GM21390 (cell line): ENCODE measurements at regions not wholly inside any gene's neighbourhood (a gene's known extent, or its start where the extent isn't known, plus 50 kb on each side); places are given as distances from the start of the nearest gene placed in this dataset.

Experiments
- ATAC-seq: cut with Tn5 transposase; IDR thresholded peaks from one replicate; pipeline ENCODE4 v1.9.1; 2021; ENCODE audit not compliant: unreplicated experiment

DNA sequence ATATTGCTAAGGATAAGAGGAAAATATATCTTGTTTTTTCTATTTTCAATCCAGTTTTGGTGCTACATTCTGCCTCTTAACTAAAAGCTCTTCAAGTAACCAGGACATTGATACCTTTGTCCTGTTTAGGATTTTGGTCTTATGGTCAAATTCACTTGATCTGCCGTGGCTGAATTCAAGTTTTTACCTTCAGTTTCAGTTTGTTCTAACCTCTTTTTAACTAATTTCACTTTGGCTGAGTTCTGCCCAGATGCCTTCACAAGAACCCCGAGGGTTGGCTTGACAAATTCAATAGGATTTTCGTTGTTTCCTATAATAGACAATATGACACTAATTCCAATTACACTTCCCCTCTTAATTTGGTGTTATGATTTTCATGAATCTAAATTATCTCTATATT, 84.5 kb upstream of the C1orf21 start:
- ATAC-seq, result no peak

DNA sequence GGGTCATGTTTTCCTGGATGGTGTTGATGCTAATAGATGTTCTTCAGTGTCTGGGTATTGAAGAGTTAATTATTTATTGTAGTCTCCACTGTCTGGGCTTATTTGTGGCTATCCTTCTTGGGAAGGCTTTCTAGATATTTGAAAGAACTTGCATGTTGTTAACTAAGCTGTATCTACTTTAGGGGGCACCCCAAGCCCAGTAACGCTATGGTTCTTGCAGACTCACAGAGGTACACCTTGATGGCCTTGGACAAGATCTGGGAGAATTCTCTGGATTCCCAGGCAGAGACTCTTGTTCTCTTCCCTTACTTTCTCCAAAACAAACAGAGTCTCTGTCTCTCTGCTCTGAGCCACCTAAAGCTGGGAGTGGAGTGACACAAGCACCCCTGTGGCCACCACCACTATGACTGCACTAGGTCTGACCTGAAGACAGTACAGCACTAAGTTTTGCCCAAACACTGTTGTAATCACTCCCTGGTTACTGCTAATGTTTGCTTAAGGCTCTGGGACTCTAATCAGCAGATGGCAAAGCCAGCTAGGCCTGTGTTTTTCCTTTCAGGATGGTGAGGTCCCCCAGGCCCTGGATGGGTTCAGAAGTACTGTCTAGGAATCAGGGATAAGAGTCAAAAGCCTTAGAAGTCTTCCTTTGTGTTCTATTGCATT, 76.5 kb upstream of the C1orf21 start:
- no peak for ATAC-seq

DNA sequence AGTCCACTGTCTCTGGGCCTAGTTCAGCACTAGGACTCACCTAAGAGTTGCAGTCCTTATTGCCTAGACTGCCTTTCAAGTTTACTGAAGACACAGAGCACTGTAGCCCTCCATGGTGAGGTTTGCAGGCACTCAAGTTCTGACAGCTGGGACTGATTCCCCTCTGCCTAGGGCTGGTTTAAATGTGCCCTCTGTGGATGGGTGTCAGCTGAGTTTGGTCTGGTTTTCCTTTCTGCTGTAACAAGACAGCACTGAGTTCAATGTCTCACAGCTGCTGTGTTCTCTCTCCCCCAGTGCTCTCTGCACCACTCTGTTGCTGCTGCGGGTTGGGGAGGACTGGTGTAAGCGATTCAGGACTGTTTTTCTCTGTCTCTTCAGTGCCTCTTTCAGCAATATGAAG, 75.2 kb upstream of the C1orf21 start:
- ATAC-seq, result no peak

DNA sequence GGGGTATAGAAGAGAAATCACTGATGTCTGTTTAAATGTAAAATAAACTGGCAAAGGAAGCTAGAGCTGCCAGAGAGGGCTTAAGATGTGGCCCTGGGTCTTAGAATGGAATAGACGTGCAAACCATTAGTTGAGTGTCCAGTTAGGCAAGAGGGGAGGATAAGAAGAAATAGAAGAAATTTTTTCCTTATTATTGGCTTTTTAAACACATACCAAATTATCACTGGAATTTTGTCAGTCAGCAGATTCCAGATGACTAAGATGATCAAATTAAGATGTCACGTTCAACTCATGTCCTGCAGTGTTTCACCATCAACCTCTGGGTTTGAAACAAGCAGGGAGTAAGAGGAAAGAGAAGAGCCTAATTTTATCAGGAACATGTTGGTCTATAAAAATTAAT, 71.6 kb upstream of the C1orf21 start:
- ATAC-seq, result no peak

DNA sequence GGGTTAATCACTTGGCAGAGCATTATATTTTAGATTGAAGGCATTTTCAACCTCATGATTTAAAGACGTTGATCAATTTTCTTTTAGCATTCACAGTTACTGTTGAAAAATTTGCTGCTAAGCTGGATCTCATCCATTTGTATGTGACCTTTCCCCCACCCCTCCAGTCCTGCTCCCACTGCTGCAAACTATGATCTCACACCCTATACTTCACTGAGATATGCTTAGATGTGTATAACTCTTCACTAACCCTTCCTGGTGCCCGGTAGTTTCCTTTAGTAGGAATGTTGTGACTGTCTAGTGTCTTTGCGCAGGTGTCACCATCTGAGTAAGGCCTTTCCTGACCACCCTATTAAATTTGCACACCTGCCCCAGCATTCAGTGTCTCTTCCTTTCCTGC, 67.0 kb upstream of the C1orf21 start:
- ATAC-seq, result no peak

DNA sequence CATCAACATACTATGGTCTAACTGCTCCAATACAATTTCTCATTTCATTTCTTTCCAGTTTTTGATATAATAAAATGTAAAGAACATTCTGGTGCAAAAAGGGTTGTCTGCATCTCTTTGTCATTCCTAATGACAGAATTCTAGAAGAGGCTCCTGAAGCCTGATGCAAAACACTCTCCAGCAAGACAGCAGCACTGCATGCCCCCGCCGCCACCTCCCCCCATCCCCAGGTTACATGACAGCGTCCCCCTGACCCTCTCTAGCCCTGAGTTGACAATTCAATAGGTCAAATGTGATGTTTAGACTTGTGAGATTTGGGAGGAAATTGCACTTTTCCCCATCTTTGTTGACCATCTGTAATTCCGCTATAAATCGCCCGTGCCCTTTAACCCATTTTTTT, 64.6 kb upstream of the C1orf21 start:
- ATAC-seq, result no peak

DNA sequence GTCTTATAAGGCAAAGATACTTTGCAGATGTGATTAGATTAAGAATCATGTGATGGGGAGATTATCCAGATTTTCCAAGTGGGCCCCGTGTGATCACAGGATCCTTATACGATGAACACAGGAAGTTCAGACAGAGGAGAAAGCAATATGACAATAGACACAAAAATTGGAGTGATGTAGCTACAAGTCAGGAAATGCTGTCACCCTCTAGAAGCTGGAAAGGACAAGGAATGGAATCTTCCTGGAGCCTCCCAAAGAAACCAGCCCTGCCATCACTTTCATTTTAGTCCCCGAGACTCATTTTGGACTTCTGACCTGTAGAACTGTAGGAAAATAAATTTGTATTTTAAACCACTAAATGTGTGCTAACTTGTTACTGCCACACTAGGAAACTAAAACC, 61.9 kb upstream of the C1orf21 start:
- ATAC-seq, result no peak

DNA sequence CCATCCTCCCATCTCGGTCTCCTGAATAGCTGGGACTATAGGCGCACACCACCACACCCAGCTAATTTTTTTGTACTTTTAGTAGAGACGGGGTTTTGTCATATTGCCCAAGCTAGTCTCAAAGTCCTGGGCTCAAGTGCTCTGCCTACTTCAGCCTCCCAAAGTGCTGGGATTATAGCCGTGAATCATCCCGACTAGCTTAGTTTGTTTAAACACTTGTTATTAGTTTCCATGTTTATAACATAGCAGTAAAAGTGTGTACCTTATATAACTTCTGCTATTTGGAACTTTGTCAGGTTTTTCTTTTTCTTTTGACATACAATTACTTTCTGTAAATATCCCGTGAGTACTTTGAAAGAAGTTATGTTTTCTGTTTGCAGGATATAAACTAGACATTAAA, 60.6 kb upstream of the C1orf21 start:
- no peak for ATAC-seq

DNA sequence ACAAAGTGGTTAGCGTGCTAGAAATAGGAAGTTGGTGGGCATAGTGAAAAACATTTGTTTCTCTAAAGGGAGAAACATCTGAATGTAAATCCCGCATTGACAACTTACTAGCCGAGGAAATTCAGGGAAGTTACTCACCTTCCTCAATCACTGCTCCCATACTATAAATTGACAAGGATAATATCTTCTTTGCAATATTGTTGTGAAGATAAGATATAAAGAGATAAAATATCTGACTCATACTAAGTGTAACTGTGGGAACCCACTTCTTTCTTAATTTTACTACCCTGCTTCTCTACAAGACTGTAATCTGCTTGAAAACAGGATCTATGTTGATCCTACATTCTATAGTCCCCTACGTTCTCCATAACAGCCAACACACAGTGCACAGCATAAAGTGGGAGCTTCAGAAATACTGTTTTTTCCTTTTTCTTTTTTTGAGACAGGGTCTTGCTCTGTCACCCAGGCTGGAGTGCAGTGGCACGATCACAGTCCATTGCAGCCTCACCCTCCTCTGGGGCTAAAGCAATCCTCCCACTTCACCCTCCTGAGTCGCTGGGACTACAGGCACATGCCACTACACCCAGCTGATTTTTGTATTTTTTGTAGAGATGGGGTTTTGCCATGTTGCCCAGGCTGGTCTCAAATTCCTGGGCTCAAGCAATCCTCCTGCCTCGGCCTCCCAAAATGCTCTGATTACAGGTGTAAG, 57.4 kb upstream of the C1orf21 start:
- ATAC-seq, result no peak

DNA sequence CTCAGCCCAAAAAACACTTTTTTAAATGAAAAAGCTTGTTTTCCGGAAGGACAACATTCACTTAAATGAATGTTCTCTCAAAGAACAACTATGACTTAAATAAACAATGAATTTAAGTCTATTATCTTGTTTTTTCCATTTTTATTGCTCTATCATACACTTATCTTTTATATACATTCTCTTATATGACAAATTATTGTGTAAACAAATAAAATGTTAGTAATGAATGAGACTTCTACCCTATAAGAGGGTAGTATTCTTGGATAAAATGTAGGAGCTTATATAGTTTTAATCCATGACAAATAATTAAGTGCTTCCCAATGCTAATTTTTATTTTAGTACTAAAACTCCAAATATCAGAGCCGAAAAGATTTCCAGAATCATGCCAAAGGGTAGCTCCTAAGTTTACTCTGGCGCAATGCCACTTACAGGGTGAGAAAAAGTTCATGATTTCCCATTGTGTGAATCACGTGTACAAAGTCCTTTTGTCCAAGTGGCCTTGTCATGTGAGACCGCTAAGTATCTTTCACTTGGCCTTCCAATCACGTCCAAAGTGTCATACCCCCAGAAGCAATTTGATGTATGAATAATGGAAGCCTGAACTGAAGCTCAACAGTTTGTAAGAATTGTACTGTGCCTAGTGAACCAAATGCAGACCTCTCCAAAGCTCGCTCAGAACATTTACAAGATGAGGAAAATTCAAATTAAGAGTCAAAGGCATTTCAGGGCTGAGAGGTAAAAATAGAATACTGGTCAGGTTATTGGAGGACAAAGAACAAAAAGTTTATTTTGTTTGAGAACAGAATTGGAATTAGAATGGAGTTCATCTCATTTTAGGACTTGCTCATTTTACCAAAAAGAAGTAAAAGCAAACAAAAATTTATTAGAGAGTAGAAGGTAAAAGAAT, 56.6 kb upstream of the C1orf21 start:
- no peak for ATAC-seq

DNA sequence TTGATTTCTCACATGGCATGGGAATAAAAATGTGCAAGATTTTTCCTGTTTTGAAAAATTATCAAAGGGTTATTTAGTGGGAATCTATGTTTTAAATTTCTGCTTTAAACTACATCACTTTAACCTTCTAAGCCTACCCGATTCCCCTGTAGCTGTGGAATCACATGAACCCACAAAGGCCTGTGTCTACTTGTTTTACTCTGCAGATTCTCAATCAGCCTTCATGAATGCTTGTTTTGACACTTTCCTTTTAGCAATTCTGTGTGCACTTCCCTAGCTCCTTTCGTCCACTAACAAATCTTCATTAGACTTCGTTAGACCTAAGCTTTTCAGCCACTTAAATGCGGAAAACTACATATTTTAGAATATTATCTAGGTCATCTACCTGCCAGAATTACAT, 56.0 kb upstream of the C1orf21 start:
- ATAC-seq, result no peak
